GM23338 (cell line): ENCODE measurements at regions not wholly inside any gene's neighbourhood (a gene's known extent, or its start where the extent isn't known, plus 50 kb on each side); places are given as distances from the start of the nearest gene placed in this dataset.

ENCODE experiments used
- ATAC-seq: fragments of 200-7000 bp; cut with Tn5 transposase; 3 replicates; pipeline ENCODE4 v1.9.1; 2020
- DNase-seq: peaks from one replicate; pipeline ENCODE4 v3.0.0-alpha.2; 2015; ENCODE audit warnings: low spot score
- H2AFZ ChIP-seq: fragments of 200-600 bp; sonication (generic); 2 replicates; pipeline ENCODE4 v1.8.0; 2016; ENCODE audit warnings: antibody characterized with exemption, mild to moderate bottlenecking, moderate library complexity
- H3F3A ChIP-seq: fragments of 200-600 bp; sonication (generic); replicated peaks from 2 replicates; pipeline ENCODE4 v1.8.0; 2017; ENCODE audit warnings: antibody characterized with exemption, mixed run types, low read depth
- H3K27ac ChIP-seq: fragments of 200-600 bp; sonication (generic); 2 replicates; pipeline ENCODE4 v1.6.1; 2016; ENCODE audit warnings: low read depth
- H3K27me3 ChIP-seq: fragments of 200-600 bp; sonication (generic); 2 replicates; pipeline ENCODE4 v1.8.0; 2016; ENCODE audit warnings: mild to moderate bottlenecking, mixed run types, moderate library complexity; ENCODE audit not compliant: insufficient read depth
- H3K36me3 ChIP-seq: fragments of 200-600 bp; sonication (generic); 2 replicates; pipeline ENCODE4 v1.8.0; 2016; ENCODE audit warnings: mild to moderate bottlenecking; ENCODE audit not compliant: insufficient read depth
- H3K4me1 ChIP-seq: fragments of 200-600 bp; sonication (generic); 2 replicates; pipeline ENCODE4 v1.8.0; 2016; ENCODE audit warnings: mild to moderate bottlenecking, moderate library complexity; ENCODE audit not compliant: insufficient read depth
- H3K4me2 ChIP-seq: fragments of 200-600 bp; sonication (generic); 2 replicates; pipeline ENCODE4 v1.7.1; 2017; ENCODE audit warnings: mixed run types
- H3K4me3 ChIP-seq: fragments of 200-600 bp; sonication (generic); 2 replicates; pipeline ENCODE4 v1.6.1; 2016; ENCODE audit warnings: mixed run types
- H3K79me2 ChIP-seq: fragments of 200-600 bp; sonication (generic); replicated peaks from 2 replicates; pipeline ENCODE4 v1.8.0; 2017; ENCODE audit warnings: mild to moderate bottlenecking; ENCODE audit not compliant: insufficient read depth
- H3K9me2 ChIP-seq: fragments of 200-600 bp; sonication (generic); 2 replicates; pipeline ENCODE4 v1.8.0; 2017; ENCODE audit not compliant: insufficient read depth
- H4K20me1 ChIP-seq: fragments of 200-600 bp; sonication (generic); replicated peaks from 2 replicates; pipeline ENCODE4 v1.8.0; 2017; ENCODE audit warnings: mild to moderate bottlenecking; ENCODE audit not compliant: insufficient read depth
- H3K27ac Mint-ChIP-seq: 2 replicates; pipeline ENCODE4 v1.8.0; 2020; ENCODE audit warnings: inconsistent platforms, mild to moderate bottlenecking, moderate library complexity, mixed read lengths
- H3K27me3 Mint-ChIP-seq: 3 replicates; pipeline ENCODE4 v1.8.0; 2022; ENCODE audit warnings: low read depth, mild to moderate bottlenecking, moderate library complexity, mixed read lengths, inconsistent platforms; ENCODE audit not compliant: insufficient read depth, poor library complexity
- H3K36me3 Mint-ChIP-seq: 3 replicates; pipeline ENCODE4 v1.8.0; 2021; ENCODE audit warnings: low read depth, mild to moderate bottlenecking, inconsistent platforms, moderate library complexity, mixed read lengths
- H3K4me1 Mint-ChIP-seq: 3 replicates; pipeline ENCODE4 v1.8.0; 2020; ENCODE audit warnings: mild to moderate bottlenecking, inconsistent platforms, mixed read lengths
- H3K4me3 Mint-ChIP-seq: 3 replicates; pipeline ENCODE4 v1.8.0; 2021; ENCODE audit warnings: moderate library complexity, mild to moderate bottlenecking, inconsistent platforms, mixed read lengths
- H3K9me3 Mint-ChIP-seq: 3 replicates; pipeline ENCODE4 v1.8.0; 2020; ENCODE audit warnings: moderate library complexity, mild to moderate bottlenecking, inconsistent platforms, mixed read lengths
- CREB1 ChIP-seq: fragments of 250-450 bp; sonication (Bioruptor Pico); IDR thresholded peaks from 2 replicates; pipeline ENCODE4 v1.5.0; 2020; ENCODE audit warnings: low read depth, mild to moderate bottlenecking, moderate library complexity
- EZH2 ChIP-seq: fragments of 200-600 bp; sonication (generic); IDR thresholded peaks from one replicate; pipeline ENCODE4 v1.8.0; 2017; ENCODE audit warnings: antibody characterized with exemption, mild to moderate bottlenecking, low read depth; ENCODE audit not compliant: unreplicated experiment
- EZH2phosphoT487 ChIP-seq: fragments of 200-600 bp; sonication (generic); IDR thresholded peaks from one replicate; pipeline ENCODE4 v1.8.1; 2018; ENCODE audit warnings: antibody characterized with exemption; ENCODE audit not compliant: unreplicated experiment
- JUNB ChIP-seq: IDR thresholded peaks from one replicate; pipeline ENCODE4 v1.6.1; 2016; ENCODE audit warnings: antibody characterized with exemption; ENCODE audit not compliant: unreplicated experiment
- NANOG ChIP-seq: IDR thresholded peaks from 2 replicates; pipeline ENCODE4 v1.6.1; 2016; ENCODE audit warnings: antibody characterized with exemption, borderline replicate concordance
- POLR2AphosphoS5 ChIP-seq: IDR thresholded peaks from 2 replicates; pipeline ENCODE4 v1.6.1; 2016; ENCODE audit warnings: antibody characterized with exemption, low read depth
- STAT1 ChIP-seq: IDR thresholded peaks from one replicate; pipeline ENCODE4 v1.6.1; 2016; ENCODE audit warnings: antibody characterized with exemption; ENCODE audit not compliant: unreplicated experiment
- ZNF114 ChIP-seq: fragments of 250-450 bp; sonication (Bioruptor Pico); IDR thresholded peaks from 2 replicates; pipeline ENCODE4 v1.5.0; 2020; ENCODE audit warnings: mild to moderate bottlenecking, moderate library complexity
- ZNF331 ChIP-seq: fragments of 250-450 bp; sonication (Bioruptor Pico); IDR thresholded peaks from 2 replicates; pipeline ENCODE4 v1.5.0; 2020; ENCODE audit warnings: low read depth, mild to moderate bottlenecking, moderate library complexity
- TF ChIP-seq, protein P1 (sequence below): fragments of 250-450 bp; sonication (Bioruptor Pico); IDR thresholded peaks from 2 replicates; pipeline ENCODE4 v1.5.0; 2020; ENCODE audit warnings: mild to moderate bottlenecking, moderate library complexity
- TF ChIP-seq, protein P2 (sequence below), 2 experiments: fragments of 200-600 bp in 1 of 2; sonication (generic) in 1 of 2; conservative IDR thresholded peaks; 2 replicates each; pipeline versions ENCODE4 v1.5.1 to v1.6.1; 2016 to 2017; ENCODE audit warnings: antibody characterized with exemption in 2 of 2, low read depth in 2 of 2, mild to moderate bottlenecking in 2 of 2, moderate library complexity in 1 of 2
- TF ChIP-seq, protein P3 (sequence below): IDR thresholded peaks from 2 replicates; pipeline ENCODE4 v1.6.1; 2016; ENCODE audit warnings: antibody characterized with exemption
- TF ChIP-seq, protein P4 (sequence below): IDR thresholded peaks from one replicate; pipeline ENCODE4 v1.6.1; 2018; ENCODE audit warnings: antibody characterized with exemption; ENCODE audit not compliant: unreplicated experiment

DNA sequence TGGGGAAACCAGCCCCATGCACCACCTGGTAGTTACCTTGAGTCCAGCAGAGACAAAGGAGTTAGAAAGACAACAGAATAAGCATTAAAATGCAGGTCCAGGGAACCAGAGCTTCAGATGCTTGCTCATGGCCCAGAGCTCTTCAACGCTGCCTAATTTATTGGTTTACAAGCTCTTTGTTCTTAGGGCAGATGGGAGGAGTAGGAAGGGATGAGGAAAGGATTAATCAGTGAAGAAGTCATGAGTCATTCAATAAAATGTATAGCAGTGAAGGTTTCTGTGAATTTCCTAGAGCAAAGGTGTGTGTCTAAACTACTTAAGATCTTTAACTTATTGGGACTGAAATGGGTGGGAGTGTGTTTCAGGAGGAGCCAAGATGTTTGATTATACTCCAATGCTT lies 1210.3 kb upstream of the AMELY start:
- TF ChIP-seq EZH2 (no peak), EZH2phosphoT487 (no peak), NANOG (no peak), ZNF114 (CRISPR knock-in tag) (no peak), CREB1 (CRISPR knock-in tag) (no peak), ZNF331 (CRISPR knock-in tag) (no peak), POLR2AphosphoS5 (no peak), STAT1 (no peak), JUNB (no peak)
- TF ChIP-seq, protein P1, sequence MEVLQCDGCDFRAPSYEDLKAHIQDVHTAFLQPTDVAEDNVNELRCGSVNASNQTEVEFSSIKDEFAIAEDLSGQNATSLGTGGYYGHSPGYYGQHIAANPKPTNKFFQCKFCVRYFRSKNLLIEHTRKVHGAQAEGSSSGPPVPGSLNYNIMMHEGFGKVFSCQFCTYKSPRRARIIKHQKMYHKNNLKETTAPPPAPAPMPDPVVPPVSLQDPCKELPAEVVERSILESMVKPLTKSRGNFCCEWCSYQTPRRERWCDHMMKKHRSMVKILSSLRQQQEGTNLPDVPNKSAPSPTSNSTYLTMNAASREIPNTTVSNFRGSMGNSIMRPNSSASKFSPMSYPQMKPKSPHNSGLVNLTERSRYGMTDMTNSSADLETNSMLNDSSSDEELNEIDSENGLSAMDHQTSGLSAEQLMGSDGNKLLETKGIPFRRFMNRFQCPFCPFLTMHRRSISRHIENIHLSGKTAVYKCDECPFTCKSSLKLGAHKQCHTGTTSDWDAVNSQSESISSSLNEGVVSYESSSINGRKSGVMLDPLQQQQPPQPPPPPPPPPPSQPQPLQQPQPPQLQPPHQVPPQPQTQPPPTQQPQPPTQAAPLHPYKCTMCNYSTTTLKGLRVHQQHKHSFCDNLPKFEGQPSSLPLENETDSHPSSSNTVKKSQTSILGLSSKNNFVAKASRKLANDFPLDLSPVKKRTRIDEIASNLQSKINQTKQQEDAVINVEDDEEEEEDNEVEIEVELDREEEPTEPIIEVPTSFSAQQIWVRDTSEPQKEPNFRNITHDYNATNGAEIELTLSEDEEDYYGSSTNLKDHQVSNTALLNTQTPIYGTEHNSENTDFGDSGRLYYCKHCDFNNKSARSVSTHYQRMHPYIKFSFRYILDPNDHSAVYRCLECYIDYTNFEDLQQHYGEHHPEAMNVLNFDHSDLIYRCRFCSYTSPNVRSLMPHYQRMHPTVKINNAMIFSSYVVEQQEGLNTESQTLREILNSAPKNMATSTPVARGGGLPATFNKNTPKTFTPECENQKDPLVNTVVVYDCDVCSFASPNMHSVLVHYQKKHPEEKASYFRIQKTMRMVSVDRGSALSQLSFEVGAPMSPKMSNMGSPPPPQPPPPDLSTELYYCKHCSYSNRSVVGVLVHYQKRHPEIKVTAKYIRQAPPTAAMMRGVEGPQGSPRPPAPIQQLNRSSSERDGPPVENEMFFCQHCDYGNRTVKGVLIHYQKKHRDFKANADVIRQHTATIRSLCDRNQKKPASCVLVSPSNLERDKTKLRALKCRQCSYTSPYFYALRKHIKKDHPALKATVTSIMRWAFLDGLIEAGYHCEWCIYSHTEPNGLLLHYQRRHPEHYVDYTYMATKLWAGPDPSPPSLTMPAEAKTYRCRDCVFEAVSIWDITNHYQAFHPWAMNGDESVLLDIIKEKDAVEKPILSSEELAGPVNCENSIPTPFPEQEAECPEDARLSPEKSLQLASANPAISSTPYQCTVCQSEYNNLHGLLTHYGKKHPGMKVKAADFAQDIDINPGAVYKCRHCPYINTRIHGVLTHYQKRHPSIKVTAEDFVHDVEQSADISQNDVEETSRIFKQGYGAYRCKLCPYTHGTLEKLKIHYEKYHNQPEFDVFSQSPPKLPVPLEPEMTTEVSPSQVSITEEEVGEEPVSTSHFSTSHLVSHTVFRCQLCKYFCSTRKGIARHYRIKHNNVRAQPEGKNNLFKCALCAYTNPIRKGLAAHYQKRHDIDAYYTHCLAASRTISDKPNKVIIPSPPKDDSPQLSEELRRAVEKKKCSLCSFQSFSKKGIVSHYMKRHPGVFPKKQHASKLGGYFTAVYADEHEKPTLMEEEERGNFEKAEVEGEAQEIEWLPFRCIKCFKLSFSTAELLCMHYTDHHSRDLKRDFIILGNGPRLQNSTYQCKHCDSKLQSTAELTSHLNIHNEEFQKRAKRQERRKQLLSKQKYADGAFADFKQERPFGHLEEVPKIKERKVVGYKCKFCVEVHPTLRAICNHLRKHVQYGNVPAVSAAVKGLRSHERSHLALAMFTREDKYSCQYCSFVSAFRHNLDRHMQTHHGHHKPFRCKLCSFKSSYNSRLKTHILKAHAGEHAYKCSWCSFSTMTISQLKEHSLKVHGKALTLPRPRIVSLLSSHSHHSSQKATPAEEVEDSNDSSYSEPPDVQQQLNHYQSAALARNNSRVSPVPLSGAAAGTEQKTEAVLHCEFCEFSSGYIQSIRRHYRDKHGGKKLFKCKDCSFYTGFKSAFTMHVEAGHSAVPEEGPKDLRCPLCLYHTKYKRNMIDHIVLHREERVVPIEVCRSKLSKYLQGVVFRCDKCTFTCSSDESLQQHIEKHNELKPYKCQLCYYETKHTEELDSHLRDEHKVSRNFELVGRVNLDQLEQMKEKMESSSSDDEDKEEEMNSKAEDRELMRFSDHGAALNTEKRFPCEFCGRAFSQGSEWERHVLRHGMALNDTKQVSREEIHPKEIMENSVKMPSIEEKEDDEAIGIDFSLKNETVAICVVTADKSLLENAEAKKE (CRISPR knock-in tag), result no peak
- TF ChIP-seq, protein P2, sequence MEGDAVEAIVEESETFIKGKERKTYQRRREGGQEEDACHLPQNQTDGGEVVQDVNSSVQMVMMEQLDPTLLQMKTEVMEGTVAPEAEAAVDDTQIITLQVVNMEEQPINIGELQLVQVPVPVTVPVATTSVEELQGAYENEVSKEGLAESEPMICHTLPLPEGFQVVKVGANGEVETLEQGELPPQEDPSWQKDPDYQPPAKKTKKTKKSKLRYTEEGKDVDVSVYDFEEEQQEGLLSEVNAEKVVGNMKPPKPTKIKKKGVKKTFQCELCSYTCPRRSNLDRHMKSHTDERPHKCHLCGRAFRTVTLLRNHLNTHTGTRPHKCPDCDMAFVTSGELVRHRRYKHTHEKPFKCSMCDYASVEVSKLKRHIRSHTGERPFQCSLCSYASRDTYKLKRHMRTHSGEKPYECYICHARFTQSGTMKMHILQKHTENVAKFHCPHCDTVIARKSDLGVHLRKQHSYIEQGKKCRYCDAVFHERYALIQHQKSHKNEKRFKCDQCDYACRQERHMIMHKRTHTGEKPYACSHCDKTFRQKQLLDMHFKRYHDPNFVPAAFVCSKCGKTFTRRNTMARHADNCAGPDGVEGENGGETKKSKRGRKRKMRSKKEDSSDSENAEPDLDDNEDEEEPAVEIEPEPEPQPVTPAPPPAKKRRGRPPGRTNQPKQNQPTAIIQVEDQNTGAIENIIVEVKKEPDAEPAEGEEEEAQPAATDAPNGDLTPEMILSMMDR (conservative IDR thresholded peaks at IDR 0.05; ENCODE audit: low read depth in 2 of 2), result no peak
- TF ChIP-seq, protein P3, sequence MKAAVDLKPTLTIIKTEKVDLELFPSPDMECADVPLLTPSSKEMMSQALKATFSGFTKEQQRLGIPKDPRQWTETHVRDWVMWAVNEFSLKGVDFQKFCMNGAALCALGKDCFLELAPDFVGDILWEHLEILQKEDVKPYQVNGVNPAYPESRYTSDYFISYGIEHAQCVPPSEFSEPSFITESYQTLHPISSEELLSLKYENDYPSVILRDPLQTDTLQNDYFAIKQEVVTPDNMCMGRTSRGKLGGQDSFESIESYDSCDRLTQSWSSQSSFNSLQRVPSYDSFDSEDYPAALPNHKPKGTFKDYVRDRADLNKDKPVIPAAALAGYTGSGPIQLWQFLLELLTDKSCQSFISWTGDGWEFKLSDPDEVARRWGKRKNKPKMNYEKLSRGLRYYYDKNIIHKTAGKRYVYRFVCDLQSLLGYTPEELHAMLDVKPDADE, result no peak
- TF ChIP-seq, protein P4, sequence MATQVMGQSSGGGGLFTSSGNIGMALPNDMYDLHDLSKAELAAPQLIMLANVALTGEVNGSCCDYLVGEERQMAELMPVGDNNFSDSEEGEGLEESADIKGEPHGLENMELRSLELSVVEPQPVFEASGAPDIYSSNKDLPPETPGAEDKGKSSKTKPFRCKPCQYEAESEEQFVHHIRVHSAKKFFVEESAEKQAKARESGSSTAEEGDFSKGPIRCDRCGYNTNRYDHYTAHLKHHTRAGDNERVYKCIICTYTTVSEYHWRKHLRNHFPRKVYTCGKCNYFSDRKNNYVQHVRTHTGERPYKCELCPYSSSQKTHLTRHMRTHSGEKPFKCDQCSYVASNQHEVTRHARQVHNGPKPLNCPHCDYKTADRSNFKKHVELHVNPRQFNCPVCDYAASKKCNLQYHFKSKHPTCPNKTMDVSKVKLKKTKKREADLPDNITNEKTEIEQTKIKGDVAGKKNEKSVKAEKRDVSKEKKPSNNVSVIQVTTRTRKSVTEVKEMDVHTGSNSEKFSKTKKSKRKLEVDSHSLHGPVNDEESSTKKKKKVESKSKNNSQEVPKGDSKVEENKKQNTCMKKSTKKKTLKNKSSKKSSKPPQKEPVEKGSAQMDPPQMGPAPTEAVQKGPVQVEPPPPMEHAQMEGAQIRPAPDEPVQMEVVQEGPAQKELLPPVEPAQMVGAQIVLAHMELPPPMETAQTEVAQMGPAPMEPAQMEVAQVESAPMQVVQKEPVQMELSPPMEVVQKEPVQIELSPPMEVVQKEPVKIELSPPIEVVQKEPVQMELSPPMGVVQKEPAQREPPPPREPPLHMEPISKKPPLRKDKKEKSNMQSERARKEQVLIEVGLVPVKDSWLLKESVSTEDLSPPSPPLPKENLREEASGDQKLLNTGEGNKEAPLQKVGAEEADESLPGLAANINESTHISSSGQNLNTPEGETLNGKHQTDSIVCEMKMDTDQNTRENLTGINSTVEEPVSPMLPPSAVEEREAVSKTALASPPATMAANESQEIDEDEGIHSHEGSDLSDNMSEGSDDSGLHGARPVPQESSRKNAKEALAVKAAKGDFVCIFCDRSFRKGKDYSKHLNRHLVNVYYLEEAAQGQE, result no peak
- Histone ChIP-seq H2AFZ (no peak overlapping the region), H4K20me1 (no peaks in the 10 kb centered on the region), H3K27me3 (no peaks in the 10 kb centered on the region), H3K4me3 (no peak overlapping the region), H3F3A (no peaks in the 10 kb centered on the region), H3K27ac (no peak overlapping the region), H3K4me2 (no peak overlapping the region), H3K36me3 (no peaks in the 10 kb centered on the region), H3K4me1 (no peaks in the 10 kb centered on the region), H3K79me2 (no peaks in the 10 kb centered on the region), H3K9me2 (no peaks in the 10 kb centered on the region)
- no peak; the same call in 2 of the 3 replicates for ATAC-seq
- Mint-ChIP-seq H3K36me3 (no peaks in the 10 kb centered on the region), H3K4me1 (peaks cover 10% of the 10 kb centered on the region), H3K27ac (peak overlapping the region; percentile 12; the same call in 1 of the 2 replicates), H3K9me3 (no peaks in the 10 kb centered on the region; the same call in 2 of the 3 replicates), H3K27me3 (no peaks in the 10 kb centered on the region), H3K4me3 (no peak overlapping the region)
- DNase-seq, result peak; percentile 29
